ENCODE measurements at regions not wholly inside any gene's neighbourhood (a gene's known extent, or its start where the extent isn't known, plus 50 kb on each side); places are given as distances from the start of the nearest gene placed in this dataset.

GRCh38 chr1:57722285-57722978, 298.6 kb upstream of the DAB1 start:
- no peak overlapping the region for H3K4me3 ChIP-seq (ENCODE audit: low read length in 3 of 3)
- intact Hi-C loops (cut with DNase I) = no loop called here
- H3K4me1 ChIP-seq (ENCODE audit: control insufficient read depth in 2 of 3, insufficient read depth in 2 of 3, low read depth in 1 of 3, low read length in 3 of 3) = no peaks in the 10 kb centered on the region
- no peak overlapping the region for H3K27ac ChIP-seq (ENCODE audit: low read depth in 2 of 2, low read length in 2 of 2)
- H3K9me3 ChIP-seq (ENCODE audit: control insufficient read depth in 2 of 3, insufficient read depth in 1 of 3, low read length in 3 of 3) = no peaks in the 10 kb centered on the region
- TF ChIP-seq, protein P1, sequence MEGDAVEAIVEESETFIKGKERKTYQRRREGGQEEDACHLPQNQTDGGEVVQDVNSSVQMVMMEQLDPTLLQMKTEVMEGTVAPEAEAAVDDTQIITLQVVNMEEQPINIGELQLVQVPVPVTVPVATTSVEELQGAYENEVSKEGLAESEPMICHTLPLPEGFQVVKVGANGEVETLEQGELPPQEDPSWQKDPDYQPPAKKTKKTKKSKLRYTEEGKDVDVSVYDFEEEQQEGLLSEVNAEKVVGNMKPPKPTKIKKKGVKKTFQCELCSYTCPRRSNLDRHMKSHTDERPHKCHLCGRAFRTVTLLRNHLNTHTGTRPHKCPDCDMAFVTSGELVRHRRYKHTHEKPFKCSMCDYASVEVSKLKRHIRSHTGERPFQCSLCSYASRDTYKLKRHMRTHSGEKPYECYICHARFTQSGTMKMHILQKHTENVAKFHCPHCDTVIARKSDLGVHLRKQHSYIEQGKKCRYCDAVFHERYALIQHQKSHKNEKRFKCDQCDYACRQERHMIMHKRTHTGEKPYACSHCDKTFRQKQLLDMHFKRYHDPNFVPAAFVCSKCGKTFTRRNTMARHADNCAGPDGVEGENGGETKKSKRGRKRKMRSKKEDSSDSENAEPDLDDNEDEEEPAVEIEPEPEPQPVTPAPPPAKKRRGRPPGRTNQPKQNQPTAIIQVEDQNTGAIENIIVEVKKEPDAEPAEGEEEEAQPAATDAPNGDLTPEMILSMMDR (IDR thresholded peaks at IDR 0.05; ENCODE audit: borderline replicate concordance, extremely low read depth, insufficient read depth) = no peak
- no peak for FAIRE-seq
- H3K9ac ChIP-seq (ENCODE audit: low read length in 3 of 3) = no peak overlapping the region
- no peak for DNase-seq
- H3K36me3 ChIP-seq (ENCODE audit: control insufficient read depth in 2 of 3, insufficient read depth in 3 of 3, low read length in 3 of 3) = no peaks in the 10 kb centered on the region
- no peaks in the 10 kb centered on the region for H3K27me3 ChIP-seq (ENCODE audit: control insufficient read depth, insufficient read depth, low read length)

DNA sequence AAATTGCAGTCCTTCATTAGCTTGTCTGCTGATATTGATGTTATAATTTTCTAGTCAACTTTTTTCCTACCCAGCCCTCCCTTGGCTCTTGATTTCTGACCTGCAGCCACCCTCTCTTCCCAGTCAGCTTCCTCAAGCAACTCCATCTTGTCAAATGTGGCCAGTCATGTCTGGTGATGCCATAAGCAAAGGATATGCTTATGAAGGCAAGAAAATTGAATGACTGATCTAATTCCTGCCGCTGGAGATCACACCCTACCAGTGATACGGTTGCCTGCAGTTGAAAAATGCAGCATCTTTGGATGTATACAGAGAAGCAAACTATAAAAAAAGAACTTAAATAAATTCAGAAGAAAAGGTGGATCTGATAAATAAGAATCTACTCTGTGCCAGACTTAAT, 297.1 kb upstream of the DAB1 start:
- Histone ChIP-seq H3K9me3 (ENCODE audit: control insufficient read depth in 2 of 3, insufficient read depth in 1 of 3, low read length in 3 of 3) (no peaks in the 10 kb centered on the region), H3K9ac (ENCODE audit: low read length in 3 of 3) (no peak overlapping the region), H3K27me3 (ENCODE audit: control insufficient read depth, insufficient read depth, low read length) (no peaks in the 10 kb centered on the region), H3K27ac (ENCODE audit: low read depth in 2 of 2, low read length in 2 of 2) (no peak overlapping the region), H3K4me3 (ENCODE audit: low read length in 3 of 3) (no peak overlapping the region), H3K36me3 (ENCODE audit: control insufficient read depth in 2 of 3, insufficient read depth in 3 of 3, low read length in 3 of 3) (no peaks in the 10 kb centered on the region), H3K4me1 (ENCODE audit: control insufficient read depth in 2 of 3, insufficient read depth in 2 of 3, low read depth in 1 of 3, low read length in 3 of 3) (no peaks in the 10 kb centered on the region)
- DNase-seq (no peak), FAIRE-seq (no peak)
- TF ChIP-seq, protein P1 (IDR thresholded peaks at IDR 0.05; ENCODE audit: borderline replicate concordance, extremely low read depth, insufficient read depth) = no peak
- intact Hi-C loops (cut with DNase I) = no loop called here

GRCh38 chr1:57719274-57719673, 295.4 kb upstream of the DAB1 start:
- Histone ChIP-seq H3K9ac (ENCODE audit: low read length in 3 of 3) (no peak overlapping the region), H3K9me3 (ENCODE audit: control insufficient read depth in 2 of 3, insufficient read depth in 1 of 3, low read length in 3 of 3) (no peaks in the 10 kb centered on the region), H3K36me3 (ENCODE audit: control insufficient read depth in 2 of 3, insufficient read depth in 3 of 3, low read length in 3 of 3) (no peaks in the 10 kb centered on the region), H3K4me1 (ENCODE audit: control insufficient read depth in 2 of 3, insufficient read depth in 2 of 3, low read depth in 1 of 3, low read length in 3 of 3) (no peaks in the 10 kb centered on the region), H3K27ac (ENCODE audit: low read depth in 2 of 2, low read length in 2 of 2) (no peak overlapping the region), H3K4me3 (ENCODE audit: low read length in 3 of 3) (no peak overlapping the region), H3K27me3 (ENCODE audit: control insufficient read depth, insufficient read depth, low read length) (no peaks in the 10 kb centered on the region)
- DNase-seq = no peak
- FAIRE-seq = no peak
- TF ChIP-seq, protein P1 (IDR thresholded peaks at IDR 0.05; ENCODE audit: borderline replicate concordance, extremely low read depth, insufficient read depth) = no peak
- intact Hi-C loops (cut with DNase I) = no loop called here

GRCh38 chr1:57713501-57713900, 289.6 kb upstream of the DAB1 start:
- DNase-seq = no peak
- H3K27me3 ChIP-seq (ENCODE audit: control insufficient read depth, insufficient read depth, low read length) = no peaks in the 10 kb centered on the region
- no peaks in the 10 kb centered on the region for H3K4me1 ChIP-seq (ENCODE audit: control insufficient read depth in 2 of 3, insufficient read depth in 2 of 3, low read depth in 1 of 3, low read length in 3 of 3)
- no peak overlapping the region for H3K9ac ChIP-seq (ENCODE audit: low read length in 3 of 3)
- no peaks in the 10 kb centered on the region for H3K9me3 ChIP-seq (ENCODE audit: control insufficient read depth in 2 of 3, insufficient read depth in 1 of 3, low read length in 3 of 3)
- intact Hi-C loops (cut with DNase I) = no loop called here
- FAIRE-seq = no peak
- no peak overlapping the region for H3K4me3 ChIP-seq (ENCODE audit: low read length in 3 of 3)
- no peaks in the 10 kb centered on the region for H3K36me3 ChIP-seq (ENCODE audit: control insufficient read depth in 2 of 3, insufficient read depth in 3 of 3, low read length in 3 of 3)
- TF ChIP-seq, protein P1 (IDR thresholded peaks at IDR 0.05; ENCODE audit: borderline replicate concordance, extremely low read depth, insufficient read depth) = no peak
- no peak overlapping the region for H3K27ac ChIP-seq (ENCODE audit: low read depth in 2 of 2, low read length in 2 of 2)
